ENCODE measurements at regions not wholly inside any gene's neighbourhood (a gene's known extent, or its start where the extent isn't known, plus 50 kb on each side); places are given as distances from the start of the nearest gene placed in this dataset.

DNA sequence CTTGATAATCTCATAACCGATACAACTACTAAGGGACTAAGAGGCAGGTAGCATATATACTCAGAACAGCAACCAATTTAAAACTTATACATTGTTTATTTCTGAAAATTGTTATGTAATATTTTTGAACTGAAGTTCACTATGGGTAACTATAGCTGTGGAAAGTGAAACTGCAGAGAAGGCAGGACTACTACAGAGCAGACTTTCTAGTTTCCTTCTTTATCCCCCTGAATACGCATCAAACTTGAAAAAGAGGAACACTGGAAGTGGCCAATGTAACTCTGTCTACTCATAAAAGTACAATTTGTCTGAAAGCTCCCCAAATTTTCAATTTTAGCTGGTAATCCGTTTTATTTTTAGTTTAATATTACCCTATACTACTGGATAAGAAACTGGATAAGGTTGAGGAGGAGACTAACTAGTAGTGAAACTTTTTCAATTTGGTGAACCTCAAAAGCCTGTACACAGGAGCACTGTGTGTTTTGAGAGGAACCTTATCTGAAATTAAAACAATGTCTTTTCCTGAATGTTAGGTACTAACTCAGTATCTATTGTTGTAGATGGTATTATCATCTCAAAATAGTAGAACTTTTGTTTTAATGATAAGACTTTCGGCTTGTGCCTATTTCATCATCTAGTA is 225.8 kb downstream of the GABRG1 start:
- no peak for TF ChIP-seq POLR2AphosphoS5 (IDR thresholded peaks at IDR 0.05)
- TF ChIP-seq, protein P1, sequence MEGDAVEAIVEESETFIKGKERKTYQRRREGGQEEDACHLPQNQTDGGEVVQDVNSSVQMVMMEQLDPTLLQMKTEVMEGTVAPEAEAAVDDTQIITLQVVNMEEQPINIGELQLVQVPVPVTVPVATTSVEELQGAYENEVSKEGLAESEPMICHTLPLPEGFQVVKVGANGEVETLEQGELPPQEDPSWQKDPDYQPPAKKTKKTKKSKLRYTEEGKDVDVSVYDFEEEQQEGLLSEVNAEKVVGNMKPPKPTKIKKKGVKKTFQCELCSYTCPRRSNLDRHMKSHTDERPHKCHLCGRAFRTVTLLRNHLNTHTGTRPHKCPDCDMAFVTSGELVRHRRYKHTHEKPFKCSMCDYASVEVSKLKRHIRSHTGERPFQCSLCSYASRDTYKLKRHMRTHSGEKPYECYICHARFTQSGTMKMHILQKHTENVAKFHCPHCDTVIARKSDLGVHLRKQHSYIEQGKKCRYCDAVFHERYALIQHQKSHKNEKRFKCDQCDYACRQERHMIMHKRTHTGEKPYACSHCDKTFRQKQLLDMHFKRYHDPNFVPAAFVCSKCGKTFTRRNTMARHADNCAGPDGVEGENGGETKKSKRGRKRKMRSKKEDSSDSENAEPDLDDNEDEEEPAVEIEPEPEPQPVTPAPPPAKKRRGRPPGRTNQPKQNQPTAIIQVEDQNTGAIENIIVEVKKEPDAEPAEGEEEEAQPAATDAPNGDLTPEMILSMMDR (IDR thresholded peaks at IDR 0.05), result no peak
